22Rv1 (cell line): ENCODE measurements at regions not wholly inside any gene's neighbourhood (a gene's known extent, or its start where the extent isn't known, plus 50 kb on each side); places are given as distances from the start of the nearest gene placed in this dataset.
A peak's percentile ranks its signal among the peaks of the same experiment; 100 is the strongest.

Source experiments
- H3K27ac ChIP-seq: fragments of 450-650 bp; 2 replicates; pipeline ENCODE4 v1.5.1; 2017
- ZFX ChIP-seq: fragments of 450-650 bp; IDR thresholded peaks from 2 replicates; pipeline ENCODE4 v1.6.1; 2017; ENCODE audit warnings: antibody characterized with exemption, borderline replicate concordance
- TF ChIP-seq, protein P1 (sequence below): fragments of 450-650 bp; IDR thresholded peaks from 2 replicates; pipeline ENCODE4 v1.5.1; 2017; ENCODE audit warnings: mild to moderate bottlenecking

DNA sequence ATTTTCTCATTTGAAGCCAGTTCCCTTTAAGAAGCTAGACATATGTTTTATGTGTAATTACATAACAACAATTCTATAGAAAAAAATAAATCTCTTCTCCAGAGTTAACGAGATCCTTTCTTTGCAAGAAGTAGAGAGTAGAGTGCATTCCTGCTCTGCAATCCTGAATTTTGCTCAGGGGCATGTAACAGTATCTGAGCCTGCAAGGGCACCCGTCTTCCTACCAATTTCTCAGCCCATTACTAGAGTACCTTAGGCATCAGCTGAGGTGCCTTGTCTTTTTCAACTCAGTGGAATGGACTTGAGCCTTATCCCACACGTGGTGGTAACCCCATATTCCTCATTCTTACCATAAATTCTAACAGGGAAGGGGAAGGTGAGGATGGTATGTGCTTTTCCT lies 205.9 kb downstream of the IKZF2 start:
- no peak for TF ChIP-seq ZFX
- TF ChIP-seq, protein P1, sequence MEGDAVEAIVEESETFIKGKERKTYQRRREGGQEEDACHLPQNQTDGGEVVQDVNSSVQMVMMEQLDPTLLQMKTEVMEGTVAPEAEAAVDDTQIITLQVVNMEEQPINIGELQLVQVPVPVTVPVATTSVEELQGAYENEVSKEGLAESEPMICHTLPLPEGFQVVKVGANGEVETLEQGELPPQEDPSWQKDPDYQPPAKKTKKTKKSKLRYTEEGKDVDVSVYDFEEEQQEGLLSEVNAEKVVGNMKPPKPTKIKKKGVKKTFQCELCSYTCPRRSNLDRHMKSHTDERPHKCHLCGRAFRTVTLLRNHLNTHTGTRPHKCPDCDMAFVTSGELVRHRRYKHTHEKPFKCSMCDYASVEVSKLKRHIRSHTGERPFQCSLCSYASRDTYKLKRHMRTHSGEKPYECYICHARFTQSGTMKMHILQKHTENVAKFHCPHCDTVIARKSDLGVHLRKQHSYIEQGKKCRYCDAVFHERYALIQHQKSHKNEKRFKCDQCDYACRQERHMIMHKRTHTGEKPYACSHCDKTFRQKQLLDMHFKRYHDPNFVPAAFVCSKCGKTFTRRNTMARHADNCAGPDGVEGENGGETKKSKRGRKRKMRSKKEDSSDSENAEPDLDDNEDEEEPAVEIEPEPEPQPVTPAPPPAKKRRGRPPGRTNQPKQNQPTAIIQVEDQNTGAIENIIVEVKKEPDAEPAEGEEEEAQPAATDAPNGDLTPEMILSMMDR = no peak
- no peak overlapping the region for H3K27ac ChIP-seq

DNA sequence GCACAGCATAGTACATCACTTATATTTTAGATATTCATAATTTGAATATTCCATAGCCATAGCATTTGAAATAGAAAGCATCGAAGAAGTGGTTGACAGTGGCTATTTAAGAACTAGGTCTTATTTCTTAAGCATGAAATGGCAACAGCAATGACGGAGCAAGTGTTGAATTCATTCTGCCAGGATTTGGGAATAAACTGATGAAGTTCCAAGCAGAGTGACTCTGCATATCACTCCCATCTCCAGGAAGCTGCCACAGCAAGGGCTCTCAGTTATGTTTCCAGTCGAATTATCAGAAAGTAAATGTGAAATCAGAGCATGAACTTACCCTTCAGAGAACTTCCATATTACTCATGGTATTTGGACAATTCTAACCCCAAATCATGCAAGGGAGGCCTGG lies 208.1 kb downstream of the IKZF2 start:
- H3K27ac ChIP-seq = no peak overlapping the region
- TF ChIP-seq ZFX = no peak
- TF ChIP-seq, protein P1 = no peak

DNA sequence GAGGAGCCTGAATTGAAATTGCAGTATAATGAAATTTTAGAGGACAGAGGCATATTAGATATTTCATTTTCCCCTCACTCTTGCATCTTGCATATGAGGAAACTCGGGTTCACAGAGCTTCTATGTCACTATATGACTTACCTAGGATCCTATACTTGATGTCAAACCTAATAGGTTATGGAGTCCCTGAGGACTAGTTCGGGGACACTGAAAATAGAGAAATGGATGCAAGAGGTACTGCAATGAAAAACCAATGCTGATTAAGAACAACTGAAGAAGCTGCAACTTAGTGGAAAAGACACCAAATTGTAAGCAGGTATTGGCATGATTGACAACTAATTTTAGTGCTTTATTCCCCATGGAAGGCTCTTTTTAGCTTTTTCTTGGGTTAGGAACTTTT lies 210.1 kb downstream of the IKZF2 start:
- H3K27ac ChIP-seq = peak overlapping the region; percentile 71
- TF ChIP-seq, protein P1 = no peak
- TF ChIP-seq ZFX = no peak

DNA sequence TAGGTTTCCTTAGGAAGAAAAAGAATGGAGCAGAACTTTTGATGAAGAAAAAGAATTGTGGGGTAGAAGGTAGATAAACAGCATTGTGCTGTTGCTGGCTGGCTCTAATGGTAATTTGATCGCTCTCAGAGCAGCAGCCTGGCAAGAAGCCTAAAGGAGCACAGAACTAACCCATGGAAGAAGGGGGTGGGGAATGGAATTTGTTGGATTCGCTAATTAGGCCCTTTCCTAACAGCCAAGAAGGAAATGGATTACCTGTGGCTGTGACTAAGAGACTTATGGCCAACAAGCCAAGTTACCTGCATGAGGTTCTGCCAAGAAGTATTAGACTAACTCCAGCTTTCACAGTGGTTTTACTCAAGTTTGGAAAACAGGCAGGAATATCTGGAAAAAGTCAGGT lies 210.6 kb downstream of the IKZF2 start:
- peak overlapping the region; percentile 71 for H3K27ac ChIP-seq

DNA sequence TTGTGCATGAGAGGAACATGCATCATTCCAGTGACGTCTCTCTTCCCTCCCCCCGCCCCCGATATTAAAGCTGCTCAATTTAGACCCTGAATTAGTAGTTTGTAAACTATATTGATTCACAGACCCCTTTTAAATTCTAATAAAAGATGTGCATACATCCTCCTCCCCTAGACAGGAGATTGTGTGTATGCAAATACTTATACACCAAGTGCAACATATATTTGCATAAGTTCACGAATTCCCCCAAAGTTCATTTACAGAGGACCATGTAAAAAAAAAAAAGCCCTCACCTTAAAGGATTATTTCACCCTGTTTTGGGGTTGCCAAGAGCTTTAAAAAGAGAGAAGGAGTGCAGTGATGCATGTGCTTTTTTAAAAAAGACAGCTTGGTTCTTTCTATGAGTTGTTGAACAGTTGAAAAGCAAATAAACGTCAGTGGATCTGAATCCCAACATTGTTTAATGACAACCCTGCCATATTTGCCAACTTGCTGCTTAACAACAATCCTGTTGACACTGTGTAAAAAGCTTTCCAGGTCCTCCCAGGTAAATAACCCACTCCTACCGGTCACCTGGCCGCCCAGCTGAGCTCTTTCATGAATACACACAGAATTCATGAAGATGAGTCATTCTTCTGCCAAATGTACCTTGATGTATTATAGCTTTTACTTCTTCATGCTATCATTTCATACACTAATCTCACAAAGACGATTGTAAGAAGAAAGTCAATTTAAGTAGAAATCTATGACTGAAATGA lies 211.5 kb downstream of the IKZF2 start:
- peak overlapping the region; percentile 71 for H3K27ac ChIP-seq
- TF ChIP-seq, protein P1 = no peak
- TF ChIP-seq ZFX = no peak

More for the DNA sequence above, 210.6 kb downstream of the IKZF2 start:
- TF ChIP-seq, protein P1 = no peak
- no peak for TF ChIP-seq ZFX

DNA sequence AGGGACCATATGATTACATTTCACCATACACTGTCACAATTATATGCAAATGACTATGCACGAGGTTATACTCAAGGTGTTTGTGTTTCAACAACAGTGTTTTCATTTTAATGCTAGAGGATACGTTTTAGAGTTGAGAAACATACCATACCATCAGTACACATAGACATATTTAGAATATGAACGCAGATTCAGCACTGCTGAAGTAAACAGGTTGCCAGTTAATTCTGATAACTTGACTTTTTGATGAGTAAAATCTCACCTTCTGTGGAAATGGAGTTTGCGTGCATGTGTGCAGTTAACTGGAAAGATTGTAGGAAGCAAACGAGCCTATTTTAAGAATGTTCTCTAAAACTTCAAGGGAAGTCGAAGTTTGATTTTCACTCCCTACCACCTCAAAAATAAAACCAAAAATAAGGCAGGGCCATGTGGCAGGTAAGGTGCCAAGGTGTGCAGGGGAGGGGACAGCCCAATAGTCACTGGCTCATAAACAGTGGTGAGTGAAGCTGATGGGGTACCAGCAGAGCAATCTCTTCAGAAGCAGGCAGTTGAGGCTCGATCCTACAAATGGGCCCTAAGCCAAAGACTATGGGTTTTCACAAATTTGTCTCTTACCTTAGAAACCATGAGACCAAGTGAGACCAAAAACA lies 213.1 kb downstream of the IKZF2 start:
- H3K27ac ChIP-seq = no peak overlapping the region
- TF ChIP-seq, protein P1 = no peak
- no peak for TF ChIP-seq ZFX

DNA sequence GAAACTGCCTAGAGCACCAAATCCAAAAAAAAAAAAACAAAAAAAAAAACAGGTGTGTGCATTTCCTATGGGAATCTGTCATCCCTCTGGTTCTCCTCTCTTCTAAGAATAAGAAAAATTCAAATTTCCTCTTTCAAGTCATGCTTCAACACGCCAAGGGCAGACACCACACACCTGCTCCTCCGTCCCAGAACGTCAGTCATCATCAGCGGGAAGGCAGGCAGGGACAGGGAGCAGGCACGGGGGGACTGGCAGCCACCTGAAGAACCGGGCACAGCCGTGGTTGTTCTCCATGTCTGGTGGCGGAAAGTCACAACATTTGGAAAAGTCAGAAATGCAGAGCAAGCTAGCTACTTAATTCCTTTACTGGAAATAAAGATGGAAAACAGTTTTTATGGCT lies 214.8 kb downstream of the IKZF2 start:
- TF ChIP-seq, protein P1 = no peak
- no peak for TF ChIP-seq ZFX
- H3K27ac ChIP-seq = no peak overlapping the region
